ENCODE measurements at regions not wholly inside any gene's neighbourhood (a gene's known extent, or its start where the extent isn't known, plus 50 kb on each side); places are given as distances from the start of the nearest gene placed in this dataset.

DNA sequence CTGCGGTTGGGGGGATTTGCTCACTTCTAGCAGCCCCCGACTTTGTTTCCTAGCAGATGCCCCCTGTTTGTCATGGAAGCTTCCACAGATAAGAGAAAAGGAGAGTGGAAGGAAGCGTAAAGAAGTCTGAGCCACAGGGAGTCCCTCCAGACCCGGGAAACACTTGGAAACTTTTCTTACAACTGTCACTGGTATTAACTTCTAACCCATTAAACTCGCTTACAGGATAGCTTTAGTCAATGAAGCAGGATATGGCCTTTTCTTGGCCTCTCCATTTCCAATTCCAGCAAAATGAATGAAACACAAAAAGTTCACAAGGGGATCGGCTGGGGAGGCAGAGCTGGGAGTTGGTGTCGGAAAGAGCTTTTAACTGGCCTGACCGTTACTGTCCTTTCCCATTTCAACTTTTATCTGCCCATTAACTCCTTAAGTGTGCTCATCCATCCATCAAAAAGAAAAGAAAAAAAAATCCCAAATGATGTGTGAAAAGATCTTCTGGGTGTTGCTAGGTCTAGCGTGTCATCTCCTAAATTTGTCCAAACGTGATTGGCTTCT lies 231.9 kb upstream of the ARGLU1 start:
- TF ChIP-seq, protein P1, sequence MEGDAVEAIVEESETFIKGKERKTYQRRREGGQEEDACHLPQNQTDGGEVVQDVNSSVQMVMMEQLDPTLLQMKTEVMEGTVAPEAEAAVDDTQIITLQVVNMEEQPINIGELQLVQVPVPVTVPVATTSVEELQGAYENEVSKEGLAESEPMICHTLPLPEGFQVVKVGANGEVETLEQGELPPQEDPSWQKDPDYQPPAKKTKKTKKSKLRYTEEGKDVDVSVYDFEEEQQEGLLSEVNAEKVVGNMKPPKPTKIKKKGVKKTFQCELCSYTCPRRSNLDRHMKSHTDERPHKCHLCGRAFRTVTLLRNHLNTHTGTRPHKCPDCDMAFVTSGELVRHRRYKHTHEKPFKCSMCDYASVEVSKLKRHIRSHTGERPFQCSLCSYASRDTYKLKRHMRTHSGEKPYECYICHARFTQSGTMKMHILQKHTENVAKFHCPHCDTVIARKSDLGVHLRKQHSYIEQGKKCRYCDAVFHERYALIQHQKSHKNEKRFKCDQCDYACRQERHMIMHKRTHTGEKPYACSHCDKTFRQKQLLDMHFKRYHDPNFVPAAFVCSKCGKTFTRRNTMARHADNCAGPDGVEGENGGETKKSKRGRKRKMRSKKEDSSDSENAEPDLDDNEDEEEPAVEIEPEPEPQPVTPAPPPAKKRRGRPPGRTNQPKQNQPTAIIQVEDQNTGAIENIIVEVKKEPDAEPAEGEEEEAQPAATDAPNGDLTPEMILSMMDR (conservative IDR thresholded peaks at IDR 0.05; ENCODE audit: low read length): no peak
- no peak for TF ChIP-seq EZH2phosphoT487 (IDR thresholded peaks at IDR 0.05; ENCODE audit: borderline replicate concordance)
